Tibial nerve (tissue), 4 donors: ENCODE measurements at regions not wholly inside any gene's neighbourhood (a gene's known extent, or its start where the extent isn't known, plus 50 kb on each side); places are given as distances from the start of the nearest gene placed in this dataset.

Experiments
- CTCF ChIP-seq, 5 experiments: fragments of 200-600 bp in 3 of 5; fragments of 450-650 bp in 2 of 5; sonication (generic) in 3 of 5; IDR thresholded peaks; one replicate each; pipeline ENCODE4 v1.5.1; 2016 to 2019; ENCODE audit warnings: antibody characterized with exemption in 5 of 5, mild to moderate bottlenecking in 3 of 5, moderate library complexity in 2 of 5
- EP300 ChIP-seq, 2 donors: sonication (generic); formaldehyde crosslinking; IDR thresholded peaks; one replicate each; pipeline ENCODE4 v1.6.1; 2017; ENCODE audit warnings: antibody characterized with exemption in 2 of 2, mild to moderate bottlenecking in 1 of 2
- POLR2A ChIP-seq, 2 donors: fragments of 450-650 bp; IDR thresholded peaks; one replicate each; pipeline ENCODE4 v1.6.1; 2017; ENCODE audit warnings: antibody characterized with exemption in 2 of 2, mild to moderate bottlenecking in 2 of 2, moderate library complexity in 2 of 2

- TF ChIP-seq CTCF (IDR thresholded peaks at IDR 0.05), result no peak
- TF ChIP-seq POLR2A (IDR thresholded peaks at IDR 0.05), result no peak
- no peak for TF ChIP-seq EP300 (IDR thresholded peaks at IDR 0.05)
Observed at GRCh38 chr12:107567876-107568619, 117.6 kb upstream of the PWP1 start.
